ENCODE measurements at regions not wholly inside any gene's neighbourhood (a gene's known extent, or its start where the extent isn't known, plus 50 kb on each side); places are given as distances from the start of the nearest gene placed in this dataset.
A peak's percentile ranks its signal among the peaks of the same experiment; 100 is the strongest.

DNA sequence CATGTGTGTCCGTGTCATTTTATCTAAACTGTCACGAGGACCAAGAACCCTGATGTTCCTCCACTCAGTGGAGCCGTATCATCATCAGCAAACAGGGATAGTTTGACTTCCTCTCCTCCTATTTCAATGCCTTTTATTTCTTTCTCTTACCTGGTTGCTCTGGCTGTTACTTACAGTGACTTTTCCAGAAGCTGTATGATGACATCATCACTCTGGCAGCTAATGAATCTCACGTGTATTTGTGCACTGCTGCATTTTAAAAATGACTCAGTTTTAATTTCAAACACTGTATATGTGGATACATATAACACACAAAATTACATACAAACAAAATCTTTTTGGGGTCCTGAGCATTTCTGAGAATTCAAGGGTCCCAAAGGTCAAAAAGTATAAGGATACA is 481.4 kb downstream of the CDH2 start:
- DNase-seq = no peak

GRCh38 chr18:27695052-27695451 is 481.9 kb downstream of the CDH2 start:
- no peak for DNase-seq

DNA sequence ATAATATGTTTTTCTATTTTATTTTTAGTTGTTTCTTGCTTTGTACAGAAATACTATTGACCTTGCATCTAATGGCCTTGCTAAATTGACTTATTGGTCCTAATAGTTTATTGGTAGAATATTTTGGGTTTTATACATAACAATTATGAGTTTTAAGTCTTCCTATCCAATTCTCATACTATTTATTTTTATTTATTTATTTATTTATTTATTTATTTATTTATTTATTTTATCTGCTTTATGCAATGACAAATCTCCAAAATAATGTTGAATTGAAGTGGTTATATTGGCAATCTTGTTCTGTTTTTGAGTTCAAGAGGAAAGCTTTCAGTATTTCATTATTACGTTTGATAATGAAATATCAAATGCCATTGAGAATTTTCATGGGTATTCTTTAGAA is 488.3 kb downstream of the CDH2 start:
- DNase-seq = no peak

- no peak for DNase-seq
Measured at GRCh38 chr18:27687351-27687979, 489.5 kb downstream of the CDH2 start.

- peak in 2 of 3 donors; percentile 40 to 47 for DNase-seq
Measured at GRCh38 chr18:27685807-27686412, 491.0 kb downstream of the CDH2 start.

GRCh38 chr18:27685091-27685490 is 491.8 kb downstream of the CDH2 start:
- DNase-seq = no peak

DNA sequence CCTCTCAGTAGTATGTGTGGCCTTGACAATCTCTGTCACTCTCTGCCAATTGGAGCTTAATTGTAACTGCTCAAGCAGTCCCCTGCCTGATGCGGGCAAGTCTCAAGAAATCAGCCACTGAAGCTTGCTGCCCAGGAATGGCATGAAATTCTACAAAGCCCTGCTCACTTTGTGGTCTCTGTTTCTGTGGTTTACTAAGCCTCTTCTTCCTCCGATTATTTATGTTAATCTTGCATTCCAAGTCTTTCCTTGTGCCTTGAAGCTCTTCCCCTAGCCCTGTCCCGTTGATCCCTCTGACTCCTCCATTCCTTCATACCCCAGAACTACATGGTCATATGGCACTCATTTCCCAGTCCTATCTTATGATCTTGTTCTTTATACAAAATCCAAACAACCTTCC is 489.3 kb upstream of the CHST9 start:
- no peak for DNase-seq

- no peak for DNase-seq
Measured at GRCh38 chr18:27673861-27674260, 488.8 kb upstream of the CHST9 start.

- DNase-seq = peak in 1 of 3 donors; percentile 41
Measured at GRCh38 chr18:27668158-27668557, 483.1 kb upstream of the CHST9 start.

DNA sequence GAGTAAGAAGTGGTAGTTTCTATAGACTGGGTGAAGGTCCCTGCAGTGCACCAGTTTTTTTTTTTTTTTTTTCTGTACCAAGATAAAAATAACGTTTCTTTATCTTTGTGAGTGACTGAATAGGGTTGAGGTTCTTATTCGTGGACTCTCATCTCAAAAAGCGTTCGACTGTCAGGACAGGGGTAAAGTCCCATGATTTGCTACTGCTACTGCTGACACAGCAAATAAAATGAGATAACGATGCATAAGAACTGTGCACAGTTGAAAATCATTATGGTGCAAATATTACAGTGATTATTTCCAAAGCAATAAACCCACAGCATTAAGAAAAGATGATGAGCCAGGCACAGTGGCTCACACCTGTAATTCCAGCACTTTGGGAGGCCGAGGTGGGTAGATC is 482.0 kb upstream of the CHST9 start:
- no peak for DNase-seq

GRCh38 chr18:27666016-27666415 is 480.9 kb upstream of the CHST9 start:
- DNase-seq = peak in 1 of 3 donors; percentile 30

GRCh38 chr18:27665264-27665799 is 480.2 kb upstream of the CHST9 start:
- no peak for DNase-seq

DNA sequence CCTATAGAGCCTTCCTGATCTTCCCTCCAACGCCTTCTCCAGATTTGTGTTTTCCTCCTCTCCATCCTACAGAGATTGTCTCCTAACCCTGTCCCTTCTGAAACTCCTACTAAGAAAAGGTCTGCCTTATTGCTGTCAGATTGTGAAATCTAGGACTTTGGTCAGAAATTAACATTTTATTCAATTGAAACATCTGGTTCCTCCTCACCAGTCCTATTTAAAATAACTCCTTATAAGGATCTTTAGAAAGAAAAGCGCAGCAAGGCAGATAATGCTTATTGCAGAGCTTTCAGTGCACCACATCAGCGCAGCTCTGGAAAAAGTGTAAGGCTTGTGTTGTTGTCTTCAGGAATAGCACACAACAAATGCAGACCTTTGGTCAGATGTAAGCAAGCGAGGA is 477.8 kb upstream of the CHST9 start:
- DNase-seq = no peak

DNA sequence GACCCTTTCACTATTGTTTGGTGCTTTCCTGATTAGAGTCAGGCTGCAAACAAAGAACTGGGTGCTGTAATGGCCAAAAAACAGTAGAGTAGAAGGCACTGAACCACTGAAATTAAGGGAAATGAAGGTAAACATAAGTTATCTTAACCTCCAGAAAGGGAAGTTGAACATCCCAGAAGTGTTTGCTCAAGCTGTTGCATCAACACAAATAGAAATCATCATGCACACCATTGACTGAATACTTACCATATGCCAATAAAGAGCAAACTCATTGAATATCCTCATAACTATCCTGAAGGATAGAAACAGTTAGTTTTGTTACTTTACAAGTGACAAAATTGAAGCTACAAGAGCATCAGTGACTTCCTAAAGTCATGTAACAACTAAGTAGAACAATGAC is 477.4 kb upstream of the CHST9 start:
- DNase-seq = no peak

DNA sequence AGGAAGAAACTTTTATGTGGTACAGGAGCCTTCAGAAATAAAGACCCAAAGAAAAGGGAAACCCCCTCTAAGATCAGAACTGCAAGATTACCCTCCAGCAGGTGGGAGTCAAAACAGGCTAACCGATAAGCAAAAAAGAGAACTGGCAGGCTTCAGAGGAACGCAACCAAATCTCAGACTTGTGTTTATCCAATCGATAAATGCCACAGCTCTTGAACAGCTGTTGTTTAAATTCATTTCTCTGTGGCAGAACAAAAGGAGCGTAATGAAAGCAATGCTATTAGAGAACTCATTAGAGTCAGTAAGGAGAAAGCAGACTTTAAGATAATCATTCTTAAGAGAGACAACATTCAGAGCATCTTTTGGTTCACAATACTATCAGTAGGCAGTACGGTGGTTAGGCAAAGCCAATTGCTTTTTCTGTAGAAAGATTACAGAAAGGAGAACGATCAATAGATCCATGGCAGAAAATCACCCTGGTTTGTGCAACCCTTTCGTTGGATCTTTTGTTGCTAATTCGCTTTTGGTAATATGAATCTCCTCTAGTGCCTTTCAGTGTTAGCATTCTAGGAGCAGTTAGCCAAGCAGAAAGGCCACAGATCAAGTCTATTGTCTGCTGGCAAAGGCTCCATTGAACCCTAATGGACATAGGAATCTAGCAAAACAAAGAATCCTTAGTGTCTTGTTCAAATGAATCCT is 476.4 kb upstream of the CHST9 start:
- no peak for DNase-seq

- DNase-seq = no peak
Measured at GRCh38 chr18:27656905-27657304, 471.8 kb upstream of the CHST9 start.

- no peak for DNase-seq
Measured at GRCh38 chr18:27656167-27656778, 471.2 kb upstream of the CHST9 start.

- no peak for DNase-seq
Measured at GRCh38 chr18:27653247-27653646, 468.1 kb upstream of the CHST9 start.

- DNase-seq = no peak
Measured at GRCh38 chr18:27652480-27653121, 467.5 kb upstream of the CHST9 start.

DNA sequence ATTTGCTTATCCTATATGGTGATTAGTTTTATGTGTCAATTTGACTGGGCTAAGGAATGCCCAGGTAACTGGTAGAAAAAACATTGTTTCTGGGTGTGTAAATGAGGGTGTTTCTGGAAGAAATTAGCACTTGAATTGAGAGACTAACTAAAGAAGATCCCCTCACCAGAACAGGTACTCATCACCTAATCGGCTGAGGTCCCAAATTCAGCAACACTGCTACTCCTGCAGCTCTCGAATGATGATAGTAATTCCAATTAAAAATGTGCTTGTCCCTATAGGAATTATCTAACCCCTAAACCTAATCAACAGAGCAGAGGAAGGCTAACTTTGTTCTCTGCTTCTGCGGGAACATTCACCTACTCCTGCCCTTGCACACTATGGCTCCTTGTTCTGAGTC is 464.5 kb upstream of the CHST9 start:
- no peak for DNase-seq

DNA sequence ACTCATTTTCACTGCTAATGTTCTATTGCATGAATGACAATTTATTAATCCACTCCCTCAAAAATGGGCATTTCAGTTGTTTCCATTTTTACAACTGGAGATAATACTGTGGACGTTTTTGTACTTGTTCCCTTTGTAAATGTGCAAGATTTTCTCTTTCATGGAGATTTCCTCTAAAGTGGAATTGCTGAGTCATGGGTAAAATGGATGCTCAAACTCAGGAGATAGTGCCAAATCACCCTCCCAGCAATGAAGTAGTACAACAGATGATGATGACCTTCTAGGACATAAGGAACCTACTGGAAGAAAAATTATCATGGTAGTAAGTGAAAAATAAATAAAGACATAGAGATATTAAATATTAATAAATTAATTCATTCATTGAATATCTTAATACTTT is 460.8 kb upstream of the CHST9 start:
- no peak for DNase-seq

- DNase-seq = no peak
Measured at GRCh38 chr18:27636576-27637085, 451.5 kb upstream of the CHST9 start.
